ENCODE measurements at regions not wholly inside any gene's neighbourhood (a gene's known extent, or its start where the extent isn't known, plus 50 kb on each side); places are given as distances from the start of the nearest gene placed in this dataset.

DNA sequence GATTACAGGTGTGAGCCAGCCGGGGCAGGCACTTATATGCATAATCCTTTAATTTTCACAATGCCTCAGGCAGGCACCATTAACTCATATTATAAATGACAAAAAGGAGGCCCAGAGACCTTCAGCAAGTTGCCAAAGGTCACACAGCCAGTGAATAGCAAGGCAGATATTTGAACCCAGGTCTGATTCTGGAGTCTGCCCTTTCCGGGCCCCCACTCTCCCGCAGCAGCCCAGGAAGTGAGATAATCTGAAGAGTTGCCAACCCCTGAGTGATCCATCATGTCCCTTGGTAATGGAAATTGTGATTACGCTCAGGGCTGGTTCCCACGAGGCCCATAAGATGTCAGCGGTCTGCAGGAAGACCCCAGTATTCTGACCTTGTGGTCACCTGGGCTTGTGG lies 95.3 kb upstream of the MED13L start:
- TF ChIP-seq CTCF (conservative IDR thresholded peaks at IDR 0.05; ENCODE audit: low read depth, low read length) (no peak), POLR2A (IDR thresholded peaks at IDR 0.05; ENCODE audit: low read depth, low read length) (no peak), NFE2L2 (IDR thresholded peaks at IDR 0.05; ENCODE audit: low read depth, low read length) (no peak), USF2 (IDR thresholded peaks at IDR 0.05; ENCODE audit: low read depth, low read length) (no peak), MXI1 (IDR thresholded peaks at IDR 0.05; ENCODE audit: borderline replicate concordance, low read depth, low read length) (no peak), BHLHE40 (IDR thresholded peaks at IDR 0.05; ENCODE audit: low read depth, low read length) (no peak), FOS (IDR thresholded peaks at IDR 0.05; ENCODE audit: low read depth, low read length) (no peak), RAD21 (IDR thresholded peaks at IDR 0.05; ENCODE audit: low read length) (no peak)

All from IMR-90 (cell line).